Left ventricle myocardium superior (tissue), 1 donor: ENCODE measurements at regions not wholly inside any gene's neighbourhood (a gene's known extent, or its start where the extent isn't known, plus 50 kb on each side); places are given as distances from the start of the nearest gene placed in this dataset.

Source experiments
- ATAC-seq: fragments of 200-7000 bp; cut with Tn5 transposase; one replicate; pipeline ENCODE4 v1.9.1; 2020; ENCODE audit warnings: mild to moderate bottlenecking, moderate library complexity
- DNase-seq: peaks from one replicate; pipeline ENCODE4 v3.0.0-alpha.2; 2020
- intact Hi-C: fragments of 100-400 bp; cut with micrococcal nuclease; formaldehyde crosslinking; loops from one replicate; pipeline ENCODE4 v1.11.0; 2022
- donor health status: DM: no; HTN: yes; CAD: no; lungs with severe emphysema.

GRCh38 chr17:33661975-33662374 is 368.9 kb upstream of the ASIC2 start:
- ATAC-seq (no peak), DNase-seq (no peak)
- intact Hi-C loops = no loop called here

- no peak for ATAC-seq
- DNase-seq = no peak
- intact Hi-C loops = no loop called here
Observed at GRCh38 chr17:33664116-33664840, 371.2 kb upstream of the ASIC2 start.

DNA sequence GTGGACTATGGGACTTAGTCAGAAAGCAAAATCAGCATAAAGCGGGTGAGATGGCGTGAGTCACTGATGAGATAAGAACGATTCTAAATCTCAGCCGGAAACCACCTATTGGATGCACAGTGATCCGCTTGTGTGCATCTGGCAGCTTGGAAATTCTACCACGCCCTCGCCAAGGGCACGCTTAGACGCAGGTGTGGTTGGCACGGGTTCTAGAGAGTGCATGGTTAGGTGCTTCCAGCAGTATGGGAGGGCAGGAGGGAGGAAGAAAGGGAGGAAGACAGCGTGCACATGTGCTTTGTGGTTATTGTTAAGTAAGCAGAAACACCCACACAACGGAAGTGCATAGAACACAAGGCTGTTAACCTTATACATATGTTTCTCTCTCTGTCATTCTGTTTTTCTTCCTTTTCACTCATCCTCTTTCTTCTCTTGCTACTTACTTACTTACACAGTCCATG is 374.0 kb upstream of the ASIC2 start:
- intact Hi-C loops = no loop called here
- ATAC-seq (no peak), DNase-seq (no peak)

DNA sequence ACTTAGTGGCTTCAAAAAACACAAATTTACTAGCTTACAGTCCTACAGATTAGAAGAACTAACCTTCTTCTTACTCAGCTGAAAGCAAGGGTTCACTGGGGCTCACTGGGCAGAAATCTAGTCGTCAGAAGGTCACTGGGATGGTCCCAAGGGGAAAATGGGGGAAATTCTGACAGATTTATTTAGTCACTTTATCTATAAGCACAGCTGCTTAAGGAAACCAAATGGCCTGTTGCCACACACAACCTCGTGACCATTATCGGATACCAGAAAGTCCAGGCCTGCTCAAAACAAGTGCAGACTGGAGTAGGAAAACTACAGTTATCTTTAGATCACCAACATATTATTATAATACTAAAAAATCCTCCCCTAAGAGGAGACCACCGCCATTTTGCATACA is 374.6 kb upstream of the ASIC2 start:
- ATAC-seq (peak; percentile 64), DNase-seq (no peak)
- intact Hi-C loops = no loop called here

- no peak for ATAC-seq
- no peak for DNase-seq
- intact Hi-C loops = no loop called here
Observed at GRCh38 chr17:33668516-33668915, 375.4 kb upstream of the ASIC2 start.

GRCh38 chr17:33671491-33671890 is 378.4 kb upstream of the ASIC2 start:
- ATAC-seq (no peak), DNase-seq (no peak)
- intact Hi-C loops = loop anchor here (10.0 kb wide), 1 partner anchor 147 kb away; no protein-coding TSS in a partner anchor

- ATAC-seq = peak; percentile 91
- DNase-seq = peak; percentile 55
- intact Hi-C loops = loop anchor here (10.0 kb wide), 1 partner anchor 150 kb away; no protein-coding TSS in a partner anchor
Observed at GRCh38 chr17:33674685-33675084, 381.6 kb upstream of the ASIC2 start.

- no peak for ATAC-seq
- no peak for DNase-seq
- intact Hi-C loops = loop anchor here (10.0 kb wide), 1 partner anchor 152 kb away; no protein-coding TSS in a partner anchor
Observed at GRCh38 chr17:33676444-33676843, 383.3 kb upstream of the ASIC2 start.

GRCh38 chr17:33679595-33679994 is 386.5 kb upstream of the ASIC2 start:
- no peak for ATAC-seq
- no peak for DNase-seq
- intact Hi-C loops = loop anchor here (10.0 kb wide), 1 partner anchor 155 kb away; no protein-coding TSS in a partner anchor

DNA sequence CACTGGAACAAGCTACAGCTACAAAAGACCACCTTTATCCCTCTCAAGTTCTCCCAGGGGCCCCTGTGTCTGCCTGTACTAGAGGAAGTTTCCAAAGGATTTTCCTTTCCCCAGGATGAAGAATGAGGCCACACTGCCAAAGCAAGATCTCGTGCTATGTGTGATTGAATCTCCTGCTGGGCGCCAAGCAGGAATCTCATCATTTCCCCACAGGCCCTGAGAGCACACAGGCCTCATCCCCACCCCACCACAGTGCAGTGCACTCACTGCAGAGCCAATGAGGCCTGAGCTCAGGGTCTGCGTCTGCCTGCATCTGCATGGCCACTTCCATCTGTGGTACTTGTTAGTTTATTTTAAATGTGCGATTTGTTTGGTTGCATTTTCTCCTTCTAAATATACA is 387.4 kb upstream of the ASIC2 start:
- intact Hi-C loops = no loop called here
- ATAC-seq (peak; percentile 53), DNase-seq (no peak)

DNA sequence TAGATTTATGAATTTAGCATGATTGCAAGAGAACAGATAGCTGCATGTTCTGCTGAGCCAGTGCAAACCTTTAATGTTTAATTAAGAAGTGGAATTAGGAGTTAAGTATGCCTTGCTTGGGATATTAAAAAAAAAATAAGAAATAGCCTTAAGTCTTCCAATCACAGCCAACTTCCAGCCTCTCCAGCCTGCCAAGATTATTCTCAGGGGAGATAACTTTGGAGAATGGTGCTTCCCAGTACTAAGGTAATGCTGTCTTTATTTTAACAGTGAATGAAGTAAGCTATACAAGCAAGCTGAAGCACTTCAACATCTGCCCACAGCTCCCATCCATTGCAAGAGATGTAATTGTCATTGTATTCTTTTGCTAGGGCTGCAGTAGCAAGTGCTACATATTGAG is 389.5 kb upstream of the ASIC2 start:
- intact Hi-C loops = no loop called here
- DNase-seq (no peak), ATAC-seq (no peak)

DNA sequence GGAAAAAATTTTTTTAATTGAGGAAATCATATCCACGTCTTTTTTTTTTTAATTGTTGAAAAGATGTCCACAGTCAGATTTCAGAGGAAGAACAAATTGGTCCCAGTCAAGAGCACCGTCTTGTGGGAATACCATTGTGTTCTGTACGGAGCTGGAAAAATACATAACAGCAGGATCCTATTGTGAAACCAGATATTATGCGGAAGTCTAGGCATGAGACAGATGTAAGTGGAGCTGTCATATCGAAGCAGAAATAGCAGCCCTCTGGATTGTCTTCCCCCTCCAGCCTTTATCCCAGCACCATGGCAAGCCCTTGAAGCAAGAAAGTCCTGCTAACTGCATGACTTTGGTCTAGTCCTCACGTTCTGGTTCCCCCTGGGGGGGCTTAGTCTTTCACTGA is 391.6 kb upstream of the ASIC2 start:
- intact Hi-C loops = no loop called here
- no peak for ATAC-seq
- DNase-seq = no peak

GRCh38 chr17:33686171-33686570 is 393.1 kb upstream of the ASIC2 start:
- ATAC-seq = no peak
- no peak for DNase-seq
- intact Hi-C loops = no loop called here

DNA sequence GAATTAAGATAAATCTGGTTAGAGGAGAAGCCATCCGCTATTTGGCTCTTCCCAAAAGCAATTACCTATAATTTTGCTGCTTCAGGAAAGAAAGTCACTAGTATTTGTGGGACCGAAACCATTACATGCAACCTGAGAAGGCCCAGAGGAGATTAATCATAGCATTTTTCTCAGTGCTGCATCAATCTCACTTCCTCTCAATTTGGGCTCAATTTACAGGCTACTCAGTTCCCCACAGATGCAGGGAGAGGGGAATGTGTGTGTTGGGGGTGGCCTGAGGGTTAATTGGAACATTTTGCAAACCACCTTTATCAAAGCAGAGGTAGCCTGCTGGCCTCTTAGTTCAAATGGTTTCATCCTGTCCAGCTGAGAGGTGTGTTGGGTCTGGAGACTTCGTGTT is 394.7 kb upstream of the ASIC2 start:
- DNase-seq = no peak
- ATAC-seq = no peak
- intact Hi-C loops = no loop called here

GRCh38 chr17:33688771-33689170 is 395.7 kb upstream of the ASIC2 start:
- ATAC-seq (no peak), DNase-seq (no peak)
- intact Hi-C loops = no loop called here

- intact Hi-C loops = no loop called here
- no peak for ATAC-seq
- DNase-seq = no peak
Observed at GRCh38 chr17:33689725-33690124, 396.6 kb upstream of the ASIC2 start.

DNA sequence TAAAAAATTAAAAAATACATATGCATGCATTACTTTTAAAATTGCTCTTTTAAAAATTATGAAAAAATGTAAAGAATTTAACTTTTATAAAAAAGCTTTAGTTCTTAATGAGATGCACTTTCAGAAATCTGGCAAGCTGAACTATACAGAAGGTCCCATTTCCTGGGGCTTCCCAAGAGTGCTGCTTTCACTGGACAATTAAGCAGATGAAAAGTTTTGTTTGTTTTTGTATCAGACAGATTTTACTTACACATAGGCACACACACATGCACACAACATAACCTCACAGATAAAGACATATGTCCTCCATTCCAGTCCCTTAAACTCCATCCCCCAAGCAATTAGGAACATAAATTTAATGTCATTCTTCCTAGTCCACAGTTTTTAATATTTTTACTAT is 402.3 kb upstream of the ASIC2 start:
- ATAC-seq (no peak), DNase-seq (no peak)
- intact Hi-C loops = no loop called here

DNA sequence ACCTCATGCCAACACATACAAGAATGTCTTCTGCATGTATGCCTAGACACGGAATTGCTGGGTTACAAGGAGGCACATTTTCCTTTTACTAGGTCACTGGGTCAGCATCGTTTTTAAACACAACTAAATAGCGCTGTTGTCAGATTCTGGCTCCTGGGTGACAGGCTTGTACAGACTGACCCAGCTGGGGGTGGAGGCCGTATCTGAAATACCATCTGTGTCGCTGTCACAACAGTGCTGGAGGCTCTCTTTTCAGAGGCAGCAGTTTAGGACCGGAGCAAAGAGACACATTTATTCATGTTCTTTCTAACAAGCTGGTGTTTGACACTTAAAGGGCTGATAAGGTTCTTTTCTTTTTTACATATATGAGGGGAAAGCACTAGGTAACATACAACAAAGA is 403.0 kb upstream of the ASIC2 start:
- DNase-seq = no peak
- intact Hi-C loops = no loop called here
- no peak for ATAC-seq

- ATAC-seq (no peak), DNase-seq (no peak)
- intact Hi-C loops = no loop called here
Observed at GRCh38 chr17:33697557-33697956, 404.5 kb upstream of the ASIC2 start.

- DNase-seq = no peak
- ATAC-seq = no peak
- intact Hi-C loops = no loop called here
Observed at GRCh38 chr17:33701910-33702309, 408.8 kb upstream of the ASIC2 start.

- DNase-seq = no peak
- ATAC-seq = no peak
- intact Hi-C loops = no loop called here
Observed at GRCh38 chr17:33704856-33705255, 411.8 kb upstream of the ASIC2 start.
